ENCODE measurements at regions not wholly inside any gene's neighbourhood (a gene's known extent, or its start where the extent isn't known, plus 50 kb on each side); places are given as distances from the start of the nearest gene placed in this dataset.

DNA sequence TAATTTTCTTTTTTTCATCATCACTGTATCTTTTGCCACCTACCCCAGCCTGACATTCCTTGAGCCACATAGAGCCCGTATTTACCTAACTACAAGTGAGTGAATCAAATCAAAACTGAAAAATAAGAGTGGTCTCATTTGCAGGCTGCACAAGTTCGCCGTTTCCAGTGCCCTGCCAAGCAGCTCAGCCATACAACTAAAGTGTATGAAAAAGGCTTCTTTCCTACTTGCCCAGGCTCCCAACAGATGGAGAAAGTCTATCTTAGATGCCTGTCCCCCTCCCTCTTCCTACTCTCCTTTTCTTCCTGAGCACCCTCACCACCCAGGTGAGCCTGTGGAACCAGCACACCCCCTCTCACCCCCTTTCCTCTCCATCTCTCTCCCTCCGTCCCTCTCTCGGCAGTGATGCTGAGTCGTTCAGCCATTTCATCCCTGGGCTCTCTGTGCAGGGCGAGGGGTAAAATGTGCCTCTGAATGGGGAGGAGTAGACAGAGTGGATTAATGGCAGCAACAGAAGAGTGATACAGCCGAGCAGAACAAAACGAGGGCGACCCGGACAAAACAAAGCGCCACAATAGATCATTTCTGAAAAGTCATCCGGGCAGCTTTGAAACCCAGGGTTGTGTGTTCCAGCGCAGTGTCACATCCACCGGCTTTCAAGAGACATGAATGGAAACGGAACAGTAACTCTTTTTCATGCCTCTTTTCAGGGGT is 65.0 kb upstream of the POU3F3 start:
- TF ChIP-seq CTCF (IDR thresholded peaks at IDR 0.05) = no peak
- Histone ChIP-seq H3K4me1 (ENCODE audit: control insufficient read depth in 1 of 2, insufficient read depth in 1 of 2, low read depth in 1 of 2, low read length in 1 of 2) (no peaks in the 10 kb centered on the region), H3K36me3 (no peaks in the 10 kb centered on the region), H3K27ac (no peak overlapping the region), H3K9me3 (no peaks in the 10 kb centered on the region), H3K4me3 (ENCODE audit: low read depth in 1 of 2, low read length in 1 of 2) (no peak overlapping the region), H3K27me3 (peaks cover 20% of the 10 kb centered on the region)

DNA sequence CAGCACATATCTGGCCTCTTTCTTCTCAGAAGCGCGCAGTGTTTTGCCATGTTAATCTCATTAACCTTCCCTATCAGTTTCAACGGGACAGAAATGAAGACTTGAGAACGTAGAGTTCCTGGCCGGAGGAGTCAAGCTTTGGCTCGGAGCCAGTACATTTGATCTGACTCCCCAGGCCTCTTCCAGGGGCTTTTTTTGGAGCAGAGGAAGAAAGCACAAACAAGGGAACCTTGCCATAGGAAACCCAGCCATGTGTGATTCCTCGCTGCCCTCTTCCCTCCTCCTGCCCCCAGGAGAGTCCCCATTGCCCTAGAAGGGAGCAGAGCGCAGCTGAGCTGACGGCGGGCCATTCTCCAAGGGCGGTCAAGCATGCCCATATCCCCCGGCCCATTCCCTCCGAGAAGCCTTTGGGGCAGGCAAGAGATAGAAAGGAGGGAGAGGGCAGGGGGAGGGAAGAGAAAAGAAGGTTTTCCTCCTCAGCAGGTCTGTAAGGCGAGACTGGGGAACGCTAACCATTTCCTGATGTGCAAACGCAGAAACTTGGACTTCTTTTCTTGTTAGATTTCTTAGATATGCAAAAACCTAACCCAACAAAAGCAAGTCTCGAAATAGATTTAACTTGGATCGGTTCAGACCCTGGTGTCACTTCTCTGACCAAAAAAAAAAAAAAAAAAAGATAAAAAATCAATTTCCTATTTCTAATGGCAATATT is 63.7 kb upstream of the POU3F3 start:
- peaks cover 20% of the 10 kb centered on the region for H3K27me3 ChIP-seq
- H3K27ac ChIP-seq = no peak overlapping the region
- no peaks in the 10 kb centered on the region for H3K9me3 ChIP-seq
- no peaks in the 10 kb centered on the region for H3K36me3 ChIP-seq
- H3K4me3 ChIP-seq (ENCODE audit: low read depth in 1 of 2, low read length in 1 of 2) = no peak overlapping the region
- no peaks in the 10 kb centered on the region for H3K4me1 ChIP-seq (ENCODE audit: control insufficient read depth in 1 of 2, insufficient read depth in 1 of 2, low read depth in 1 of 2, low read length in 1 of 2)
- TF ChIP-seq CTCF (IDR thresholded peaks at IDR 0.05) = no peak

DNA sequence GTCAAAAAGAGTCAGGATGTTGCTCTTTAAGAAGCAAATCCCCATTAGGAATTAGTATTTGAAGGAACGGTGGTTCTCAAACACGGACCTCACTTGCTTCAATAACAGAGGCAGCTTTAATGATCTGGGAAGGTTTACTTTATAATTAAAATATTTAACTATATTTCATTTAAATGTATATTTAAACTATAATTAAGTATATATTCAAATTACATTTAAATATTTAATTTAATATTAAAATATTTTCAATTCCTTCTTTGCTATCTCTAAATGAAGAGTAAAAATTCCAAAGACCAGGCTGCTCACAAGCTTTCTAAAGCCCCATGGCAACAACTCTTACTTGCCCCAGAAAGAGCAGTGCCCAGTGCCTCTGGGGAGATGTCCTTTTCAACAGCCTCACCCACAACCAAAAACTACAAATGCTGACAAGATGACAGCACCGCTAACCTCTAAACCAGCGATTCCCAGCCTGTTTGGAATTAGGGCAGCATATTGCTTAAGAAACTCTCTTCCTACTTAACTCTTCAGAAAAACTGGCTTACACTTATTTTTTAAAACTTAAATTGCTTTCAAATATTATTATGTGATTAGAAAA is 62.9 kb upstream of the POU3F3 start:
- Histone ChIP-seq H3K4me1 (ENCODE audit: control insufficient read depth in 1 of 2, insufficient read depth in 1 of 2, low read depth in 1 of 2, low read length in 1 of 2) (no peaks in the 10 kb centered on the region), H3K27me3 (peaks cover 20% of the 10 kb centered on the region), H3K9me3 (no peaks in the 10 kb centered on the region), H3K36me3 (no peaks in the 10 kb centered on the region), H3K4me3 (ENCODE audit: low read depth in 1 of 2, low read length in 1 of 2) (no peak overlapping the region), H3K27ac (no peak overlapping the region)
- TF ChIP-seq CTCF (IDR thresholded peaks at IDR 0.05) = no peak

DNA sequence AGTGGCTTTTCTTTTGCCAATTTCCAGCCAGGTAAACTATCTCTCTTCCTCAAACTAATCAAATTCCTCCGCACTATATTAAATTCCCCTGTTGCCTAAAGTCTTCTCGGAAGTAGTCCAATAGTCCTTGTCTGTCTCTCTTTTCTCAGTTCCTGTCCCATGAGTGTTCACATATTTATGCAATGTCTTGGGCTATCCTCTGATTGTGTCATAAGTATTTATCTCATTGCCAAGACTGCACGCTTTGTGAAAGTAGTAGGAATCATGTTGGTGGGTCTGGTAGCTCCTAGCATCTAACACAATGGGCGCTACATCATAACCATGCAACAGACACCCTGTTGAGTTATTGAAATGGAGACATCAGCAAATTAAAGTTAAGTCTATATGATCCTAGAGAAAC is 59.9 kb upstream of the POU3F3 start:
- no peak for TF ChIP-seq CTCF (IDR thresholded peaks at IDR 0.05)
- peaks cover 4% of the 10 kb centered on the region for H3K27me3 ChIP-seq

DNA sequence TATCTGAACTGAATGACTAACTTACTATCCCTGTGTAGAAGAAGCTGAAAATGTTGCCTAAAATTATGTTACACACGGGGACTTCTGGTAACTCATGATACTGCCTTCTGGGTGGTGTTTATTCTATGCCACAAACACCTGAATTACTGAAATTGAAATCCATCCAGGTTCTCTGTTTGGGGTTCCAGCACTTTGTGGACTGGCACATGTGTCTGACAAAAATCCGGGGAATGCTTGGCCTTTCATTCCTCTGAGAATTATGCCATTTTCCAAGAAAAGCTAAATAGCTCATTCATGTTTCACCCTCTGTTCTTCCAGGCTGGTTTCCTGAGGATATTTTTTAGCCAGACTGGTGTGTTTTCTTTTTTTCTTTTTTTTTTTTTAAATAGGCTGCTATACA is 59.5 kb upstream of the POU3F3 start:
- no peaks in the 10 kb centered on the region for H3K9me3 ChIP-seq
- no peak overlapping the region for H3K27ac ChIP-seq
- H3K36me3 ChIP-seq = no peaks in the 10 kb centered on the region
- H3K4me1 ChIP-seq (ENCODE audit: control insufficient read depth in 1 of 2, insufficient read depth in 1 of 2, low read depth in 1 of 2, low read length in 1 of 2) = no peaks in the 10 kb centered on the region
- no peak for TF ChIP-seq CTCF (IDR thresholded peaks at IDR 0.05)
- peaks cover 4% of the 10 kb centered on the region for H3K27me3 ChIP-seq
- no peak overlapping the region for H3K4me3 ChIP-seq (ENCODE audit: low read depth in 1 of 2, low read length in 1 of 2)

More for the DNA sequence above, 59.9 kb upstream of the POU3F3 start:
- H3K36me3 ChIP-seq = no peaks in the 10 kb centered on the region
- no peak overlapping the region for H3K4me3 ChIP-seq (ENCODE audit: low read depth in 1 of 2, low read length in 1 of 2)
- no peak overlapping the region for H3K27ac ChIP-seq
- H3K9me3 ChIP-seq = no peaks in the 10 kb centered on the region
- no peaks in the 10 kb centered on the region for H3K4me1 ChIP-seq (ENCODE audit: control insufficient read depth in 1 of 2, insufficient read depth in 1 of 2, low read depth in 1 of 2, low read length in 1 of 2)

All from neutrophil (primary cell).